ENCODE measurements at regions not wholly inside any gene's neighbourhood (a gene's known extent, or its start where the extent isn't known, plus 50 kb on each side); places are given as distances from the start of the nearest gene placed in this dataset.
A peak's percentile ranks its signal among the peaks of the same experiment; 100 is the strongest.

DNA sequence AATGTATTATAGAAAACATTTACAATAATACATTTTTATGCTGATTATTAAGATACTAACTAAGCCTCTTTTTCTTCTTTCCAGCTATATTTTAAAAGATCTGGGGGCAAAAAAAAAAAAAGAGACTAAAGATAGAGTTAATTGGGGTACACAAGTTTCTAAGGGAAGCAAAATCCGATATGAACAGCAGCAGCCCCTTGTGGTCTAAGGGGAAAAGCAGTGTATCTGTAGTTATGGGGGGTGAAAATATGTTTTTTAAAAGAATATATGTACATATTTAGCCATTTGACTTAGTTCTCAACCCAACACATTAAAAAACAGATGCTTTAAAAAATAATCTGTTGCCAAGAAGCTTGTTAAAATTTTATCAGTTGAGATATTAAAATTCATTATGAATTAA is 134.3 kb upstream of the POU5F2 start:
- peak in 1 of 2 experiments; percentile 11 for DNase-seq

DNA sequence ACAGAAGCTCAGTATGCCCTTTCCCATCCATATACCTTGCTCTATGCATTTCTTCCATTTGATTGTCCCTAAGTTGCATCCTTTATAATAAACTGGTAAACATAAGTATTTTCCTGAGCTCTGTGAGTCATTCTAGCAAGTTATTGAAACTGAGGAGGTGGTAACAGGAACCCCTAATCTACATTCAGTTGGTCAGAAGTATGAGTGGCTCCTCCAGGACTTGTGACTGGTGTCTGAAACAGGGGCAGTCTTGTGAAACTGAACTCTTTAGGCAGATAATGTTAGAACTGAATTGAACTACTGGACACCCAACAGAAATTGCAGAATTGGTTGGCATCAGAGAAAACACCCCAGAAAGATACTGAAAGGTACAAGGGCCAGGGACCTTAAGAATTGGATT is 133.1 kb upstream of the POU5F2 start:
- no peak for DNase-seq

DNA sequence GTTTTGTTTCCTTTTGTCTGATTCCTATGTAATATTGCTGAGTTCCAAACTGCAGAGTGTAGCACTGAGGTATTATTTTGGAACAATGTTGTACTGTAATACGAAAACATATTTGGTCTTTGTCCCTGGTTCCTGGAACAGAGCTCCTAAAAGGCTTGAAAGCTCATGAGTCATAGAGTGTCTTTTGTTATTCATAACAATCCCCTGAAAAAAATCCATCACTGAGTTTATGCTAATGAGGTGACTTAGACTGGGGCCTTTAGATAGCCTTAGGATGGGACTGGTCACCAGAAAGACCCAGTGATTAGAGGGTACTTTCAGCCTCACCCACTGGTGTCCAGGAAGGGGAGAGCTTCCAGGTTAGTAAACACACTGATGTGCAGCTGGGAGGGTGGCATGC is 132.7 kb upstream of the POU5F2 start:
- no peak for DNase-seq

DNA sequence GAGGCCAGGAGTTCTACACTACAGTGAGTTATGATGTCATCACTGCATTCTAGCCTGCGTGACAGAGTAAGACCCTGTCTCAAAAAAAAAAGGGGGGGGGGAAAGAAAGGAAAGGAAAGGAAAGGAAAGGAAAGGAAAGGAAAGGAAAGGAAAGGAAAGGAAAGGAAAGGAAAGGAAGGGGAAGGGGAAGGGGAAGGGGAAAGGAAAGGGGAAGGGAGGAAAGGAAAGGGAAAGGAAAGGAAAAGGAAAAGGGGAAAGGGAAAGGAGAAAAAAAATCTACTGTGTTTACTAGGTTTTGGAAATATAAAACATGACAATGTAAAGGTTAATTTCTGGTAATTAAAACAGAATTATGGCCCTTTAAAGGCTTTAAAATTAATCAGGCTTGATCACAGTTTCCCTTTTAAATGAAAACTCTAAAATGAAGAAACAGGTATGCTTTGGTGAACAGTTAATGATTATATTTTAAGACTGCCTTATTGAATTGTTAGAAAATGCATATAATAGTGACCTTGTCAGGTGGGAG is 131.9 kb upstream of the POU5F2 start:
- DNase-seq = no peak

DNA sequence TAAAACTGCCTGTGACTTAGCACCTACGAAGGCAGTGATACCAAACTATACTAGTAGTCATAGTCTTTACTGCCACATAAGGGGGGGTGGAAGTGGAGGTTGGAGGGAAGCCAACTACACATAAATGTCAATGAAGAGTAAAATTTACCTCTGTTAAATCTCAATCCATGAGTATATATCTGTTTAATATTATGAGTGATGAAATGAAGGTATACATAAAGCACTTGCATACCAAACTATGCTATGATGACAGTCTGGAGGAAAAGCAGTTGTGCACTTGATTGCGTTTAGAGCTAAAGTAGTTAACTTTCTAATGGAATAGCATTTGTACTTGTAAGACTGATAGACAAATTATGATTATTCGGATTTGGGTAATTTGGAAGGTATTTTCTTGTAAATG is 129.2 kb upstream of the POU5F2 start:
- DNase-seq = no peak

DNA sequence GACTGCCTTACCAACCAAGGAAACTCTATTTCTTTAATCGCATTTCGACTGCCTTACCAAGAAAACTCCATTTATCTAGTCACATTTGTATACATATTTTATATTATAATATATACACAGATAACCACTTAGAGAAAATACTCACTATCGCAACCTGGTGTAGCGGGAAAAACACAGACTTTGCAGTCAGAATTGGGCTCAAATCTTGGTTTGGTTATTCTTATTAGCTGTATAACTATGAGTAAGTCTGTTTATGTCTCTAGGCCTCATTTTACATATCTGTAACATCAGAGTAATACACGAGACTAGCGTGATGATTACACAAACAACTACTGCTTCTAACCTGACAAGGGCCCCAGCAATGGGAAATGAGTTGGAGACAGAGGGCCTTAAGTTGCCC is 127.5 kb upstream of the POU5F2 start:
- DNase-seq = no peak

DNA sequence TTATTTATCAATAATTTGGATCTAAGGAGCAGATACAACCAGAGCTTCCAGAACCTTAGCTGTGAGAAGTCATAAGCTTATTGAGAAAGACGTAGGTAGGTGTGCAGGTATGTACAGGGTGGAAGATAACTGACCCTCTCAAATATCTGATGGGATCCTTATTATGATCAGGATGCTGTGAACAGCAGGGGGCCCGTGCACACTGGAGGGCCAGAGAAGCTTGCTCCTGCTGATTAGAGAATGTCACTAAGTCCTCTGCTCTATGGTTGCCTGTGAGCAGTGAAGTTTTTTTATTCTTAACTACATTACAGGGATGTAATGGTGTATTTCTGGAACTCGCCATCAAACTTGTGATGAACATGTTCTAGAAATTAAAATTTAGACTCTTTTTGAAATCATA is 108.9 kb upstream of the POU5F2 start:
- peak in 1 of 2 experiments; percentile 1 for DNase-seq

DNA sequence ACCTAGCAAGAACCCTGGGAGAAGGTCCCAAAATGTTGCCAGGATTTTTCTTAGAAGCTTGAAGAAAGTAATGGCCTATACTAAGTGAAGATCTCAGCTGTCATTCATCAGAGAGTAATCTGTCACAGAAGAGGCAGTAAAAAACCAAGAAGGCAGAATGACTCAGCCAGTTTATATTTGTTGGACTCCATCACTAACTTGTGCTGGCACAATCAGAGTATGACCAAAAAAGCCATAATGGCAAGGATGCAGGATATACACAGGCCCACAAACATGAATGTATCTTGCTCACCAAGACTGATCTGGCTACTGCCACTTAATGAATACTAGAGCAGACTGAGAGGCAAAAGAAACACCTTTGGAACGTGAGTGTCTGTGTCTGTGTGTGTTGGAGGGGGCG is 104.0 kb upstream of the POU5F2 start:
- DNase-seq = no peak

DNA sequence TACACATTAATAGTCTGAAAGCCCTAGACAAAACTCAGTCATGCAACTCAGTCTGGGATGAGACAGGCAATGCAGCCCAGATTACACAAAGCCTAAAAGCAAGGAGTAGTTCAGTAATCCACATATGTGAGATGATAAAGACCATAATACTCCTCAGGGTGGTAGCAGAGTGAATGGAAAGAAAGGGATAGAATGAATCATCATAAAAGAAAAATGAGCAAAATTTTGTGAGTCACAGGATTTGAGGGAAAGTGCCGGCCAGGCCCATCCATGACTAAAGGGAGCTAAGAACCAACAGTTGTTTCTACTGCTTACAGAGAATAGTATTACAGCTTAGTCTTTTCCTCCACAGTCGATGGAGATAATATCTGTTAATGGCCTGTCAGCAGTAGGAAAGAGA is 90.0 kb upstream of the POU5F2 start:
- DNase-seq = no peak

DNA sequence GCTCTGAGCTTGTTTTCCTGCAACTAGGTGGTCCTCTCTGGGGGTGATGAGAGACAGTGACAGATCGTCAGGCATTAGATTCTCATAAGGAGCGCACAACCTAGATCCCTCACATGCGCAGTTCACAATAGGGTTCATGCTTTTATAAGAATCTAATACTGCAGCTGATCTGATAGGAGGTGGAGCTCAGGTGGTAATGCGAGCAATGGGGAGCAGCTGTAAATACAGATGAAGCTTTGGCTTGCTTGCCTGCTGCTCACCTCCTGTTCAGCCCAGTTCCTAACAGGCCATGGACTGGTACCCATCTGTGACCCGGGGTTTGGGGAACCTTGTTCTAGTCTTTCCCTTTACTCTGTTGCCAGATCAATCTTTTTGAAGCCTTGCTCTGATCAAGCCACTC is 89.5 kb upstream of the POU5F2 start:
- DNase-seq = no peak

DNA sequence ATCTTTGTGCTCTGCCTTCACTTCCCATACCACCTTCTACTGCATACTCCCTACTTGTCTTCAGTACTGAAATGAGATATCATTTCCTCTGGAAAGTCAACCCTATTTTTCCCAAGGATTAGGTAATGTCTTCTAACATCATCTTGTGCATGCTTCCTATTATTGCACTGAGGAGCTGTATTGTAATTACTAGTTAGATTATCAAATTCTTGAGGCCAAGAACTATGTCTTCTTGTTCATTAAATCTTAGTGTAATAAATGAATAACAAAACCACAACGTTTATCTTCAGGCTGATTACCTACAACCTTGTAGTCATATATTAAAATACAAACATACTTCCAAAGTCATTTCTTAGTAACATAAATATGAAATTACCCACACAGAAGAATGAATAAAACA is 87.9 kb upstream of the POU5F2 start:
- DNase-seq = no peak

DNA sequence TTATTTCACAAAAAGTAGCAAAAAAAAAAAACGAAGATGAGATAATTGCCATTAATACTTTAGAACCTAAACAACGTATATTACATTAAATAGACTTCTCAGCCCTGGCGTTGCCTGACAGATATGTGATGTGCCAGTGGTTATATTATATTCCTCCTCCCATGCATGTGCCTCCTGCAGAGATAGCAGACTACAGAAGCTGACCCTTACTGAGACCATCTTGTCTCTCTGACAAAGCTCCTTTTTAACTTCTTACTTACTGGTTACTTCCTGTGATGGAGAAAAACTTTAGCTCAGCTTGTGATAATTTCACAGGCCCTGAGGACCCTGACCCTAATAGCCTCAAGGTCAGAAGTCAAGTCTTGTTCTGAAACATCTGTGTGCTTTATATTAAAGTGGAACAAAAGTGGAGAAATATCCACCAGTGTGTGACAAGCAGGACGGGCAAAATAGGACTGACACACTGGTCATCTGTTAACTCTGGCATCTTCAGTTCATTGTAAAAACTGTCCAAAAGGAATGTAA is 80.6 kb upstream of the POU5F2 start:
- no peak for DNase-seq

DNA sequence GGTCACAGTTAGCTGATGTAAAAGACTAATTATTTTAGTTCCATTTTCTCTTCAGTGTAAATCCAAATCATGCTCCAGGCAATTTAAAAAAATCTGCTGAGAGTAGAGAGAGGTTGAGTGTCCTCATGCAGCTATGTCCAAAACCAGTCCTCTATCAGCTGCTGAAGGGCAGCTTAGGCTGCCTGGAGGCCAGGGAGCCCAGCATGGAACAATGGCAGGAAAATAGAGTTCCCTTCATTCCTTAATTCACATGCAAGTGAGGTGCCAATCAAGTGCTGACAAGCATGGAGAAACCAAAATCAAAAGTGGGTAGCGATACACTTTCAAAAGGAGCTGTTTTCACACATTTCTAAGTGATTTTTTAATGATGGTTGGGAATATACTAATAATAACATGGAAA is 78.3 kb upstream of the POU5F2 start:
- no peak for DNase-seq

DNA sequence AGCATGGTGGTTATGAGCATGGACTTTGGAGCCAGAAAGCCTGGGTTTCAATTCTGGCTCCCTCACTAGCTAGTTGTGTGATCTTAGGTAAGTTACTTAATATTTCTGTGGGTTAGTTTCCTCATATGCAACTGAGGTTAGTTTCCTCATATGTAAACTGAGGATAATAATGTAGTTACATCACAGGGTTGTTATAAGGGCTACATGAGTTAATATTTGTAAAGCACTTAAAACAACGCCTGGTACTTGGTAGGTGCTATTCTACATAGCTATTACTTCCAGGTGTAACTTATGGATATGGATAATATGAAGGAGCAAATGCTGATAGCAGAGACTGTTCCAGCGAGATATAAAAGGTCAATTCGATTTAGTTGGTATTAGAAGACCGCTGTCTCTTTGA is 69.4 kb upstream of the POU5F2 start:
- DNase-seq = no peak

DNA sequence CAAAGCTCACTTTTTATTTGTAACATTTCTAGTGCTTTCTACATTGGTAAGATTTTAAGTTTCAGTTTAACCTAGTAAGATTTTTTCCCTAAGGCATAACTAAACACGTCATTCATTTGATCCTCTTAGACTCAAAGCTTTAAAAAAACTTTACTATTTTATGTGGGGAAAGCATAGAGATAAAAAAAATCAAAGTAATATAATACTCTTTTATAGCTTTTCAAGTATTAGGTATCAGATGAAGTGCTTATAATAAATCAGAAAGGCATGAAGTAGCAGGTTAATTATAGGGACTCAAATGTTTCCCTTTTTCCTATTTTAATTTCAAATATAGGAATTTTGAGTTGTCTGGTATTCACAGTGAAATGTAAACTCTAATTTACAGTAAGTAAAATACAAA is 68.0 kb upstream of the POU5F2 start:
- no peak for DNase-seq

DNA sequence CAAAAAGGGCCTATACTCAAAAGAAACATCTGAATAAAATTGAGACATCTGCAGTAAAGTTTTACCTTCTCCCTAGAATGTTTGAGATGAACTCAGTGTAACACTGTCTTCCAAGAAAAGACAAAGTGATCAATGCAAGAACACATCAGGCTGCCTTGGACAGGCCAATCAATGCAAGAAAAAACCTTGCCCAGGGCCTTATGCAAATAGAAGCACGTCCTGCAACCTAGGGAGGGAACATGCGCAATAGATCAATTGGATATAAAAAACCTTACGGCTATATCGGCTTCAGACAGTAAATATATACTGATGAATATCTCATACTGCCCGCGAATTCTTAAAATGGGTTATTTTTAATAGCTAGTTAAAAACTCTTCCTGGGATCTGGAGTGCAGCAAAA is 66.4 kb upstream of the POU5F2 start:
- DNase-seq = no peak

DNA sequence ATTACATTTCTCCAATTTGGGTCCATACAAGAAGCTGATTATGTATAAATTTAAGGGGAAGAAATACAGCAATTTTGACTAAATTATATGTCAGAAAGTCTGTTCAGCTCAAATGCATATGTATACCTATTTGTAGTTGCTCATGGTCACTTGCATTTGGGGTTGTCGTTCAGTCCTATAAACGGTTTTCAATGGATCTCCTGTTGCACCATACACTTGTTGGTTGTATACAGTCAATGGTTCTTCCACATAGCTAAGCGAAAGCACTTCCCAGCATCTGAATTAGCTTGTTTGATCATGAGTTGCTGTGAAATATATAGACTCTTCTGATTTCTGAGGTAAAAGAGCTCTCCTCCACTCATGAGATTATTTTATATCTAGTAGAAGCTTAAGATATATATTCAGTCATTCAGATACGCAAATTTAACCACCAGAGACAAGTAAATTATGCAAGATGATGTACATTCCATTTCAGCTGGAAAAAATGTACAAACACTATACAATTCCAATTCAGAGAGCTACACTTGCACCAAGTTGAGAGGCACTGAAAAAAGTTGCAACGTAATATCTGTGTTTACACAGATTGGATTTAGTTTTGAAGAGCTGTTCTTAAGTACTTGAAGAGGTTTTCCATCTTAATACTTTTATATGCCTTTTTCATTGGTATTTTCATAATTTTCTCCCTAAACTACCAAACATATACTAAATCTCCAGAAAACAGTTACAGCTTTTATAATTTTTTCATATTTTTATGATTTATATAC is 64.4 kb upstream of the POU5F2 start:
- no peak for DNase-seq

DNA sequence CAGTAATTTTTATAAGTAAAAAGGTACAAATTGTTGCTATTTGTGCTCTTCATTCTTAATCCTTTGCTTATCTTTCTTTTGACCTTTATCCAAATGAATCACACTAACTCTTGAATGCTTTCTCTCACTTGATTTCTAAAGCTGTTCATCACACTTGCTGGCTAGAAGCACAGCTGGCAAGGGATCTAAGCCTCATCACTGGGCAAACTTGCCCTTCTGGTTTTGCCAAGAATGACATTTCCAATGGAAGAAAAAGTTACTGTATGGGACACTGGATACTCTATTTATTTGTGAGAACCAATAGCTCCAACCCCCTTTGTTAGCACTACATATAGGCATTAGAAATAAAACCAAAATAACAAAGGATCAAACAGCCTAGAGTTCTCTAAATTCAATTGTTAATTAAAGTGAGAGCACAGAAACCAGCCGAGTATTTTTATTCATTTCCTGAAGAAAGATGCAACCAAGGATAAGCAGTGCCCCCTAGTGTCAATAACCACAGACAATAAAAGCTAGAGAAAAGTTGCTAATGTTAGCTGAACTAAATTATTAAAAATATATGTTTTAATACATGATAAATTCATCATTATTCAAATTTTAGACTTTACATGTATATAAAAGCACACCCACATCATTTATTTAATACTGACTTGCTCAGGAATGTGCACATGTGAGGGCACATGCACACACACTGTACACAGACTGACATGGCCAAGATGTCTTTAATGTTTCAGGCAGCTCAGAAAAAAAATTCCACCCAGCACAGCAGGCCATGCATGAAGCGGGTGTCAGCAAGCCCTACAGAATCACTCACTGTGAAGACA is 59.8 kb upstream of the POU5F2 start:
- DNase-seq = peak; percentile 58 to 74

DNA sequence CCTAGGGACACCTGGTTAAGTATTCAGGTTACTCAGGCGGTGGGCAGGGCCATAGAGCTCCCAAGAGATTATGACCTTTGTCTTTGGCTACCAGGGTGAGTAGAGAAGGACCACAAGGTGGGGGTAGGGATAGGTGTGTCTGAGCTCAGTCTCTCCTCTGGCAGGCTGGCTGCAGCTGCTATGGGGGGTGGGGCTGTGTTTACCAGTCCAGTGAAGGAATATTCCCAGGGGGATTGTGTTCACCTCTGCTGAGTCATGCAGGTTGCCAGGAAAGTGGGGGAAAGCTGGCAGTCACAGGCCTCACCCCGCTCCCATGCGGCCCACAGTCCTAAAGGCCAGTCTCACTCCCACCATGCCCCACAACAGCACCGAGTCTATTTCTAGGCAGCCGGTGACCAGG is 53.6 kb upstream of the POU5F2 start:
- no peak for DNase-seq

DNA sequence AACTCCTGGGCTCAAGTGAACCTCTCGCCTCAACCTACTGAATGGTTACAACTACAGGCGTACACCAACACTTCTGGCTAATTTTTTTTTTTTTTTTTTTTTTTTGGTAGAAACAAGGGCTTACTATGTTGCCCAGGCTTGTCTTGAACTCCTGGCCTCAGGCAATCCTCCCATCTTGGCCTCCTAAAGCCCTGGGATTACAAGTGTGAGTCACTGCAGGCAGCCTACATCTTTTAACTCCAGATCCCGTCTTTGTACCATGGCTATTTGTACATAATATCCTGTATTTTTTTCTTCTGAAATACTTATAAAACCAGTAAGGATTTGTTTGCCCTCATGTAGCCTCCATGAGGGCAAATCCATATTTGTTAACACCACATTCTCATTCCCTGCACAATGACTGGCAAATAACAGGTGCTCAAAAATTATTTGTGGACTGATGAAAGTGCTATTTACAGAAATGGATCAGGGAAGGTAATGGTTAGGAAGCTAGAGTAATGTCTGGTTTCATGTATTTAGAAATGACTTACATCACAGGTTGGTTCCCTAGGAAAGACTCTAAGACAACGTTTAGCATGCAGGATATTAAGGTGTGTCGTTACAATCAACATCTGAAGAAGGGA is 51.9 kb upstream of the POU5F2 start:
- no peak for DNase-seq

DNA sequence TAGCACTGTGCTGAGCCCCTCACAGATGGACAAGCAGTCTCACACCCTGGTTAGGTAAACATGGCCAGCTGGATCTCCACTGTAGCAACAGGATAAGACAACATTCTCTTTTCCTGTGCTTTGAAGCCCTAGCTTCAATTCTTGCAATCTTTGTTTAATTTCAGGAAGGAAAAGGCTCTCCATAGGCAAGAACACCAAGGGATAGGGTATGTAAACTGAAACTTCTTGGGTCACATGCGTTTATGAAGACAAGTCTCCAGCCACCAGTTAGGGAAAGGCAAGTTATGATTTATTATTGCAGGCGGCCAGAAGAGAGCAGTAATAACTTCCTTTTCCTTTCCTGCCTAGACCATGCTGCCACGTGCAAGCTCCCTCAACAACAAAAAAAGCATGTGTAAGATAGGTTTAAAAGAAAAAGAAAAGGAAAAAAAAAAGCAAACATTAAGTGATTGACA is 50.1 kb upstream of the POU5F2 start:
- peak; percentile 28 to 55 for DNase-seq
